ENCODE measurements at regions not wholly inside any gene's neighbourhood (a gene's known extent, or its start where the extent isn't known, plus 50 kb on each side); places are given as distances from the start of the nearest gene placed in this dataset.

GRCh38 chr2:211228559-211228958, 672.2 kb downstream of the CPS1 start:
- no peak for DNase-seq (ENCODE audit: low spot score)

DNA sequence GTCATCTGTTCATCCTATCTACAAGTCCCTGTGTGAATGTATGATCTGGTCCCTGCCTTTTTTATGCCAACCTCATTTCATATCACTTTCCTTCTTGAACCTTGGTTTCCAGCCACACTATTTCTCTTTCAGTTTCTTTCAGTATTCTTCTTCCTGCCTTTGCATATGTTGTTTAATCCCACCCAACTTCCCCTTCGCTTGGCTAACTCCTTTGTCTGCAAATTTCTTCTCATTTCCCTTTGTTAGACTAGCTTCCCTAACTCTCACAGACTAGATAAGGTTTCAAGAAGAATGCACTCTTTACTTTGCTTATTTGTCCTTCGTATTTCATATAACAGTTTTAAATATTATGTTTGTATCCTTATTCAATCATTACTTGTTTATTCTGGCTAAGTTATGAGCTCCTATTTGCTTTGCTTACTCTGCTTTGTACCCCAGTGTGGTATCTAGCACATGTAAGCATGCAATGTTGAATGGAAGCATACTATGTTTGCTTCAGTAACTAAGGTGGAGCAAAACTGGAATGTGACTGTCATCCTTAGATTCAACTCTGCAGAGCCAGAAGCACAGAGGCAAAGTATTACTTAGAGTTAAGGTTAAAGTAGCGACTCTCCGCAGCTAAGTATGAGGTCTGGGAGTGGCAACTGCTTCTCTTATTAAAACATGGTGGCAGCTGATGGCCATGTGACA, 681.3 kb downstream of the CPS1 start:
- DNase-seq (ENCODE audit: low spot score): no peak

- no peak for DNase-seq (ENCODE audit: low spot score)
Measured at GRCh38 chr2:211241891-211242290, 685.5 kb downstream of the CPS1 start.

- DNase-seq (ENCODE audit: low spot score): no peak
Measured at GRCh38 chr2:211247751-211248150, 691.4 kb downstream of the CPS1 start.

- DNase-seq (ENCODE audit: low spot score): no peak
Measured at GRCh38 chr2:211248841-211249240, 692.4 kb downstream of the CPS1 start.

DNA sequence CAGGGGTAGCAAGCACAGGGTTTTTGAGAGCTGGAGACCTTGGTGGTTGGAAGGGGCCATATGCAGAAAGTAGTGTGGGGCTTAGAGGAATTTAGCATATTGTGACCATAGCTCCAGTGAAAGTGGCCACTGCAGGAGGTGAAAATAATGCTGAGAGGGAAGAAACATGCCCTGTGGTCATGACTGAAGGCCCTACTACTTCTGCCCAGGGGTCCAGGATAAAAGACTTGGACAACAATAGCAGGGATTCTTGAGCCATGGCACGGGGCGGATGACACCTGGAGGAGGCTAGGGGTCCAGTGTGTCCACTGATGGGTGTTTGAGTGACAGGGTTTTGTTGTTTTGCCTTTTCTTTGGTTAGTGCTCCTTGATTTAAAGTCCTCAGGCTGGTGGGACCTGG, 694.6 kb downstream of the CPS1 start:
- DNase-seq (ENCODE audit: low spot score): no peak

GRCh38 chr2:211258646-211259335, 702.4 kb downstream of the CPS1 start:
- no peak for DNase-seq (ENCODE audit: low spot score)

DNA sequence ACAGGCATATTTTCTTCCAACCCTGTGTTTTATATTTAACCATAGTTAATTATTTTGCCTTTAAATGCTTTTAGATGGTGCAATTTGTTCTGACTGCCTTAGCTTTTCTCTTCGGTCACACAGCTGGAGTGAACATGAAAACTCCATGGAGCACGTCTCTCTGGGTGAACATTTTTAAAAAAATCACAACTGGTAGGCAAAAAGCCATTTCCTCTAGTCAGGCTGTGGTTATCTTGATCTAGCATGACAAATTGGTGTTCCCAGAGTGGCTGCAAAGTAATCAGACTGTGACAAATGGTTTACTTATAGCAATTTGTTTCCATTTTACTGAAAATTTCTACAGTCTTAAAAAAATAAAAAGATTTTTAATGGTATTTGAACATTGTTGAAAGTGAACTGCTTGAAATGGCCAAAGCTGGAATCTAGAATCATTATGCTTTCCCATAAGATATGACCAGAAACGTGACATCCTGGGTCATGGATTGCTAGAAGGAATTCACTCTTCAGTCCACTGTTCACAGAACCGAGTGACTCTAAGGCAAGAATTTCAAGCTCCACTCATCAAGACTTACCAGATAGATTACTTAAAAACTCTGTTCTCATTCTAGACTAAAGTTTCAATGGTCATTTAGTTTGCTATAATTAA, 703.6 kb downstream of the CPS1 start:
- DNase-seq (ENCODE audit: low spot score): no peak

DNA sequence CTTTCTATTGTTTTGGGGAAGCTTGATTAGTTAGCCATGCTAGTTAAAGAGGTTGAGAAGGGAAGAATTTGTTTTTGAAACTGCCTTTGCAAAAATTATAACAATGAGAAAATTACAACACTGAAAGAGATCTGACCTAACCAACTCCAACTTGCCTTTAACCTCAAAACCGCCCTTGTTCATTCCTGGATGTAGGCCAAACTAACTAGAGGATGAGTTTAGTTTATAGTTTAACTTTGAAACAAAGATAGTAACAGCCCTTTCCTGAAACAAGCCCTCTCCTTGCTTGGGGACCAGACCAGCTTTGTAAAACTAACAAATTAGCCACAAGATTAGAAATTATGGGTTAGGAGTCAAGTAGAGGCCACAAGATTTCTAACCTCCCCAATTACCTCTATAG, 713.9 kb downstream of the CPS1 start:
- no peak for DNase-seq (ENCODE audit: low spot score)

DNA sequence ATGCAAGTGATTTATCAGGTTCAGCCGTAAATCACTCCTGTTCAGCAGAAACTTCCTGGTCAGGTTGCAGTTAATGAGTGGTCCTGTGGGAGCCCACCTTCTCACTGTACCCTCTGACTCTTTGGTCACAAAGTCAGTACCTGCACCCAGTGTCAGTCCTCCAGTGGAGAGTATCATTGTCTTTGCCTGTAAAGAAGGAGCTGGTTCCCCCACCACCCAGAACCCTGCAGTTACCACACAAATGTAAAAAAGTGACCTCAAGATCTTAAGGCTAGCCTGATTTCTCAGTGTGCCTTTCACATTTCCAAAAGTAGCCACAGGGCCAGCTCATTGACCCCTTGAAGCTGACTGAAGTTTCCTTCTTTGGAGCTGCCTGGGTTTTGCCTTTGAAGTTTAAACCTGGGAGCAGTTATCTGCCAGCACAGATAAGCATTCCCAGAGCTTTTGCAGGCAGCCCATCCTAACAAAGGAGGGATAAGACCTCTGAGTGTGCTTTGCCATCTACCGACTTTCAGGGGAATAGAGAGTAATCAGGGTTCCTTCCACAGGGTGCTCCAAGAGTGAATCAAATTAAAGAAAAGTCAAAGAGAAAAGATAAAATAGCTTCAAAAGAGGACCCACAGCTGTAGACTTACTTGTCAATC, 725.2 kb downstream of the CPS1 start:
- no peak for DNase-seq (ENCODE audit: low spot score)

GRCh38 chr2:211302676-211303075, 746.3 kb downstream of the CPS1 start:
- no peak for DNase-seq (ENCODE audit: low spot score)

DNA sequence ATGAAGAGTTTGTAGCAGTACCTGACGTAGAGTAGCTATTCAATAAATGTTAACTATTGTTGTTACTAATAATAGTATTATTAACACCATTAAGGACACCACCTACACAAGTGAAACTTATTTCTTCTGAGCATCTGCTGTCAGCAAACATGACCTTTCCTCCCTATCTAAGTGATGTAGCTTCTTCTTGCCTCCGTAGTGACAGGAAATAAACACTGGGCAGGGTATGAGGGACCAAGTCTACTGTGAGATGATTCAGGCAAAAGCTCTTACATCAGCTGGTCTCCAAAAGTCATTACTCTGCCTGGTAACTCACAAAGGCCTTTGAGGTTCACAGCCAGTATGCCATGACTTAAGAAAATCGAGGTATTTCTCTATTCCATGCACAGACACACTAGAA, 750.5 kb downstream of the CPS1 start:
- no peak for DNase-seq (ENCODE audit: low spot score)
